ENCODE measurements at regions not wholly inside any gene's neighbourhood (a gene's known extent, or its start where the extent isn't known, plus 50 kb on each side); places are given as distances from the start of the nearest gene placed in this dataset.

- DNase-seq: no peak
Measured at GRCh38 chr1:98021126-98021525, 100.3 kb upstream of the DPYD start.

GRCh38 chr1:98019747-98020146 is 98.9 kb upstream of the DPYD start:
- no peak for DNase-seq

GRCh38 chr1:98018074-98018473 is 97.2 kb upstream of the DPYD start:
- DNase-seq: no peak

DNA sequence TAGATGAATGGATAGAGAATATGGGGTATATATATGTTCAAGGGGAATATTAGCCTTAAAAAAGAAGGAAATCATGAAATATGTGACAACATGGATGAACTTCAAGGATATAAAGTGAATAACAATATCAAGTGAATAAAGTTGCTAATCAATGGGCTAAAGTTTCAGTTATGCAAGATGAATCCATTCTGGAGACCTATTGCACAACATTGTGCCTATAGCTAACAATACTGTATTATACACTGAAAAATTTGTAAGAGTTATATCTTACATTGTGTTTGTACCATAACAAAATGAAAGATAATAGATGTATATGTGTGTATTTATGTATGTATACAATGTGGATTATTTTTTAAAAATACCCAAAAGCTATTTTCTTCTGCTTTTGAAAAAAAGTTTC is 96.3 kb upstream of the DPYD start:
- no peak for DNase-seq

DNA sequence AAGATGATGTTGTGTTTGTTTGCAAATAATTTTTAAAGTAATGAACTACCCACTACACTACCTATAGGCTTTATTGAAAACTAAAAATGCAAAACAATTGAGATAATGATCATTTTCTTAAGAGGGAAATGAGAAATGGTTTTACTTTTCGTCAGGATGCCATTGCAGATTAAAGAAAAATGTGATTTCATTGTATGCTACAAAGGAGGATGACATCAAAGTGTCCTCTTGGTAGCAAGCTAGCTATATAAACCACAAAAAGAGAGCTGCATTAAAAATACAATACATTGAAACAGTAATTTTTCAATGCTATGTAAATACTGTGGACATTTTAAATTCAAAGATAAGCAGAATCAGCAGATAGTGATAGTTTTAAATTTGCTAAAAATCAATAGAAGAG is 87.5 kb upstream of the DPYD start:
- DNase-seq: no peak

DNA sequence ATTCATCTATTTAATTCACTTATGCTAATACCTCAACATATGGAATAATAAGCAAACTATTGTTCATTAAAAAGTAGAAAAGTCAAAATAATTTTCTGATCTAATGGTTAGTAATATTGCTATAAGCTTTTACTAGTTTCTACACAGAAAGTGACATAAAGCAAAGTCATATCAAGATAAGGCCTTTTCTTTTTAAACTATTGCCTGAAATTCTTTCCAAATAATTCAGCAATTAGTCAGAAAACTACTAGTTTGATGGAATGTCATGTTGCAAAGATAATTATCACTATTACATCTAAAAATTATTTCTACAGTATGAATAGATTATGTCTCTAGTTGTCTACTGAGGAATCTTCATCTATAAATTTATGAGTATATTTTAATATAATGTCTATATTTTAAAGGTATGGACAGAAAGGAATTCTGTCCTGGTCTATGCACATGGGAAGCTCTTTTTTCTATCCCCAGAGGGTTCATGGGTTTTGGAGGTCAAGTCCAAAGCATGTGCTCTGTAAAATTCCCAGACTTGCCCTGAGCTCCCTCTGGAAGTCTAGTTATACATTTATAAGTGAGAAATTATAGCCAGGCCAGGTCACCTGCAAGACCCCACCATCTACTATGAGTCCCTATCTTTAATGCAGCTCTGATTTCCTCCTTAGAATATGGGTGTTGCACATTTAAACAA is 84.6 kb upstream of the DPYD start:
- DNase-seq: no peak

DNA sequence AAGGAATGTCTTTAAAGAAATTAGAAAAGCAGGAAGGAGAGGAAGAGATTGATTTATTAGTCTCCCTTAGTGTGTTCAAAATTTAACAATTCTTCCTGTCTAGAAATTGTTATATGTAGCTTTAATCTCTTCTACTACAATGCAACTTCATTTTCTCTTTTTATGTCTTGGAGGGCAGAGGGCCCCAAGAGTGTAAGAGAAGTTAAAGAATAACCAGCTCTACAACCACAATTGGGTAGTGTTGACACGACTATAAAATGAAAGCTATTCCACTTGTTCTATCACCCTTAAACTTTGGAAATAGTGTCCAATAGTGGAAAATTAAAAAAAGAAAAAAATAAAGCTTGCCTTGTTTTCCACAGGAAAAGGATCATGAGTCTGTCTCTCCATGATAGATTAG is 82.6 kb upstream of the DPYD start:
- no peak for DNase-seq

GRCh38 chr1:98002288-98002687 is 81.5 kb upstream of the DPYD start:
- no peak for DNase-seq

- no peak for DNase-seq
Measured at GRCh38 chr1:98001764-98002163, 80.9 kb upstream of the DPYD start.

DNA sequence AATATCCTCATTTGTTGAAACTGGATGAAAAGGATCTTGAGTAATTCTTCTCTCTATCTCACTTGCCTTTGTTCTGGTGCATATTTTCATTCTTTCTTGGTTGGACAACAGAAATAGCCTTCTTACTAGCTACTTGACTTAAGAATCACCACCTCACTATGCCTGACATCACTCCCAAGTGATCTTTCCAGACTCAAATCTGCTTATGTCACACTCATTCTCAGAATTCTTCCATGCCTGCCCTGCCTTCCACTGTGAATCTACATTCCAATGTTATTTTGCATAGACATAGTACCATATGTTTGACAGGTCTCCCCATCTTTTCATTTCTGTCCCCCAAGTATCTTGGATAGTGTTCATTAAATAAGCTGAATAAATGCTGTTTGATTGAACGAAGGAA is 78.5 kb upstream of the DPYD start:
- DNase-seq: no peak

GRCh38 chr1:97996880-97997279 is 76.0 kb upstream of the DPYD start:
- DNase-seq: no peak

GRCh38 chr1:97989094-97989680 is 68.4 kb upstream of the DPYD start:
- DNase-seq: no peak

DNA sequence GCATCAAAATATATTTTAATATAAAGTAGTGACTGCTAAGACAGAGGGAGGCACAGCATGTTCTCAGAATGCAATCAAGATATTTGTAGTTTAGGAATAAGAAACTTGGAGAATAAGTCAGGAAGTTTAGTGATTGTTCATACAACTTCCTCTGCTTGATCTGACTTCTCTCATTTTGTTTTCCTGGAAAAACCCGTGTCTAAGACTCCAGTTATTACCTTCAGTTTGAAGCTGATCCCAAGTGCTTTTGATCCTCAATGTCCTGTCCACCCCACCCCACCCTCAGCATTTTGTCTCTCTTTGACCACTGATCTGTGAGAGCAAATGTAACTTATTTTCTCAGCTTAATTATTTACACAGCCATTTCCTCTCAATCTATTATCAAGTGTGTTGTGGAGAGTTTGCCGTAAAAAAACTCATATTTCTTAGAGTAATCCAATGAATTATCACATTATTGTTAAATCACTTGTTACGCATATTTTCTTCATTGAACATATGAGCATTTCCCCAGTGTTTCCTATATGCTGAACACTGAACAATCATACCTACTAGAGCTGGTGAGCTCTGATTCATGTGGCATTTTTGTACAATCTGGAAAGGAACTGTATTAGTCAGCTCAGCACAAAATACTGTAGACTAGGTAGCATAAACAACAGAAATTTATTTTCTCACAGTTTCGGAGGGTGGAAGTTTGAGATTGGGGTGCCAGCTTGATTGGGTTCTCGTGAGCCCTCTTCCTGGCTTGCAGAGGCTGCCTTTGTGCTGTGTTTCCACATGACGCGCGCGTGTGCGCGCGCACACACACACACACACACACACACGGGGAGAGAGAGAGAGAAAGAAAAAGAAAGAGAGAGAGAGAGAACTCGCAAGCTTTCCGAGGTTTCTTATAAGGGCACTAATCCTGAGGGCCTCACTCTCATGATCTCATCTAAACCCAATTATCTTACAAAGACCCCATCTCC is 65.5 kb upstream of the DPYD start:
- no peak for DNase-seq

DNA sequence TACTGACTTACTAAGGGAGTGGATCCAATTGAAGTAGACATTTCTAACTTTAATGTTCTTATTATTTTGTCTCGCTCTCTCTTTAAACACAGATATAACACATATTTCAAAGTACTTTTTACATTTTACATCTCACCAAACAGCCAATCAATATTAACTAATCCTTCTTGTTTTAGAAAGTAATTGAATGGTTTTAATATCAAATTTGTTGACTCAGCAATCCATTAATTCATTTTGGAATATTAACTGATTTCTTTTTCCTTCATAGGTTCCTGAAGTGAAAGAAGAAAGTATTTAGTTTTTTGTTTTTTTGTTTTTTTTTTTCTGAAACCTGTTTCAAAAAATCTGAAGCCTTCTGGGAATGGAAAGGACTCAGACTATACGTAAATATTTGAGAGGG is 62.3 kb upstream of the DPYD start:
- DNase-seq: no peak

DNA sequence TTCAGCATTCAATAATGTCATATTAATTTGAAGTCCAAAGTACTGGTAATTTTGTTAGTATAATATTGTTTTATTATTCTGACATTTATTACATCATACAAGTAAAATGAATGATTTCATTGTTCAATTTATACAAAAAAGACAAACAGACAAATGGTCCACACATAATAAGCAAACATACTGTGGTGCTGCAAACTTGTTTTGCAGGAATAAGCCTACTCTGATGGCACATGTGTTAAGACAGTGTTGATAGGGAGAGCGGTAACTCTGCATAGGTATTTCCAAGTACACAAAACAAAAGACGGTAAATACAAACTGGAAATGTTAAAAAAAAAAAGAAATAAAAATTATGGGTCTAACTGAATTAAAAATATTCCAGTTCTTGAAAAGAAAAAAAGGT is 59.7 kb upstream of the DPYD start:
- DNase-seq: no peak

DNA sequence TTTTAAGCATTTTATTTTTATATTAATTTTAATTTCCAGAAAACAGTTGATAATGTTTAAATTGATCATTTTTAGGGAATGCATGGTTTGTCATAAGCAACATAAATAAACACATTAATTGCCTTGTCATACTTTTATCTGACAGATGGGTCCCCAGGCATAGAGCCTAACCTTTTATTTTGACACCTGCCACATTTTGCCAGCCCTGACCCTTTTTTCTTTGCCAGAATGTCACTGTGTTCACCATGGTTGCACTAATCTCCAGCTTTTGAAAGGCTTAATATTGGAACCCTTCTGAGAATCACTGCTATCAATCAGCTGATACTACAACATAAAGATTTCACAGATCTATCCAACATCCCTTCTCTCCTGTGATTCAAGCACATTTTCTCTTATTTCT is 56.0 kb upstream of the DPYD start:
- no peak for DNase-seq

Measured in activated naive CD4-positive, alpha-beta T cell treated with Interleukin-2 at 50 U/mL for 16 hours (primary cell).